Stimulated activated CD8-positive, alpha-beta memory T cell treated with anti-CD3 and anti-CD28 coated beads, Interleukin-15, amount 100 ng/mL, for 1 hour (primary cell): ENCODE measurements at regions not wholly inside any gene's neighbourhood (a gene's known extent, or its start where the extent isn't known, plus 50 kb on each side); places are given as distances from the start of the nearest gene placed in this dataset.
"Not testable (repeated sequence)": the region's sequence is repeated elsewhere in the genome, so short reads cannot be mapped to it uniquely, and the experiment has no call there.

Source experiments
- DNase-seq: peaks from one replicate; pipeline ENCODE4 v3.0.0-alpha.2; 2020; ENCODE audit warnings: low read depth

- DNase-seq: no peak
Measured at GRCh38 chr20:4344670-4345069, 95.6 kb upstream of the ADRA1D start.

GRCh38 chr20:4342609-4343008 is 93.5 kb upstream of the ADRA1D start:
- DNase-seq: no peak

GRCh38 chr20:4341804-4342485 is 92.9 kb upstream of the ADRA1D start:
- DNase-seq: no peak

- no peak for DNase-seq
Measured at GRCh38 chr20:4335722-4336121, 86.6 kb upstream of the ADRA1D start.

GRCh38 chr20:4332121-4332860 is 83.2 kb upstream of the ADRA1D start:
- DNase-seq: no peak

GRCh38 chr20:4330011-4330410 is 80.9 kb upstream of the ADRA1D start:
- no peak for DNase-seq

GRCh38 chr20:4329232-4329631 is 80.1 kb upstream of the ADRA1D start:
- DNase-seq: no peak

GRCh38 chr20:4328541-4328940 is 79.5 kb upstream of the ADRA1D start:
- DNase-seq: no peak

- no peak for DNase-seq
Measured at GRCh38 chr20:4327956-4328355, 78.9 kb upstream of the ADRA1D start.

- no peak for DNase-seq
Measured at GRCh38 chr20:4326195-4327065, 77.3 kb upstream of the ADRA1D start.

GRCh38 chr20:4325548-4326187 is 76.6 kb upstream of the ADRA1D start:
- no peak for DNase-seq

- DNase-seq: no peak
Measured at GRCh38 chr20:4324611-4325243, 75.6 kb upstream of the ADRA1D start.

GRCh38 chr20:4322499-4322898 is 73.4 kb upstream of the ADRA1D start:
- DNase-seq: no peak

GRCh38 chr20:4320291-4320690 is 71.2 kb upstream of the ADRA1D start:
- no peak for DNase-seq

- no peak for DNase-seq
Measured at GRCh38 chr20:4318891-4319290, 69.8 kb upstream of the ADRA1D start.

- DNase-seq: not testable (repeated sequence)
Measured at GRCh38 chr20:4310616-4311015, 61.5 kb upstream of the ADRA1D start.

- DNase-seq: no peak
Measured at GRCh38 chr20:4306206-4306605, 57.1 kb upstream of the ADRA1D start.

- no peak for DNase-seq
Measured at GRCh38 chr20:4305091-4305490, 56.0 kb upstream of the ADRA1D start.

- no peak for DNase-seq
Measured at GRCh38 chr20:4304601-4305000, 55.5 kb upstream of the ADRA1D start.

GRCh38 chr20:4303136-4303535 is 54.0 kb upstream of the ADRA1D start:
- no peak for DNase-seq

GRCh38 chr20:4300921-4301320 is 51.8 kb upstream of the ADRA1D start:
- no peak for DNase-seq

GRCh38 chr20:4300401-4300800 is 51.3 kb upstream of the ADRA1D start:
- no peak for DNase-seq
